ENCODE measurements at regions not wholly inside any gene's neighbourhood (a gene's known extent, or its start where the extent isn't known, plus 50 kb on each side); places are given as distances from the start of the nearest gene placed in this dataset.

DNA sequence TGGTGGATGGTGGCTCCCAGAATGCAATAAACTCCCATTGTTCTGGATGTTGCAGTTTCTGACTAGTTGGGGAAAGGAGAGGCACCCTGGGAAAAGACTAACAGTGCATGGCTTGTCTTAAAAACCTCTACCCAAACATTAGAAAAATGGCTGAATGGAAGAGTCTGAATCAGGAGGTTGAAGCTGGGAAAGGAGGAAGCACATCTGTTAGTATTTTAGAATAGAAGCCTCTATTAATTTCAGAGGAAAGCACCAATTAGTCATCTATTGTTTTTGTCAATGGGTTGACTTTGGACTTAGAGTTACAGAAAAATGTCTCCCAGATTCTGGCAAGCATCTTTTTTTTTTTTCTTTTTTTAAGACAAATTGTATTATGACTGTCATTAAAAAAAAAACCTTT lies 56.1 kb upstream of the ELMO1 start:
- no peak for DNase-seq (ENCODE audit: low spot score)

DNA sequence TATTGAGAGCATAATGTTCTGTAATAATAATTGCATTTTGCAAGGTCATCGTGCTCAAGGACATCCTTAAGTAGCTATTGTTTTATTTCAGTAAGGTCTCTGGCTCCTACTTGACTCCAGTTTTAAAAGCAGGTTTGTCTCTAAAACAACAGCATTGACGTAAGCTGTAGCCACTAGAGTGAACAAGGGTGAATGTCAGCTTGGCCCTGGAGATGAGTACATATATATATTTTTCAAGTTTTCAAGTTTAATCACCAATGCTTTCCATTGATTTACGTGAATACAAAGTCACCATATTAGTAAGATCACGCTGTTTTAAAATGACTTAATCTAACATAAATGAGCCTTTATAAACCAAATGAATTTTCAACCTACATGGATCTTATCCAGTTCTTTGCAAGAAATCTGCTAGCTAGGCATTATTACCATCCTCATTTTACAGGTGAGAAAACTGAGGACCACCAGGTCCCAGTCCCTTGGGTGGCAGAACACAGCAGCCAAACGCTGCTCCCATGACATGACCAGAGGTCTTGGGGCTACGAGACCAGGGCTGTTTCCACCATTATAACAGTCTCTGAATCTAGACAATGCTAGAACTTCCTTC lies 57.2 kb upstream of the ELMO1 start:
- no peak for DNase-seq (ENCODE audit: low spot score)

- DNase-seq (ENCODE audit: low spot score): no peak
Measured at GRCh38 chr7:37508118-37508517, 59.5 kb upstream of the ELMO1 start.

- peak; percentile 47 for DNase-seq (ENCODE audit: low spot score)
Measured at GRCh38 chr7:37510043-37510634, 61.5 kb upstream of the ELMO1 start.

DNA sequence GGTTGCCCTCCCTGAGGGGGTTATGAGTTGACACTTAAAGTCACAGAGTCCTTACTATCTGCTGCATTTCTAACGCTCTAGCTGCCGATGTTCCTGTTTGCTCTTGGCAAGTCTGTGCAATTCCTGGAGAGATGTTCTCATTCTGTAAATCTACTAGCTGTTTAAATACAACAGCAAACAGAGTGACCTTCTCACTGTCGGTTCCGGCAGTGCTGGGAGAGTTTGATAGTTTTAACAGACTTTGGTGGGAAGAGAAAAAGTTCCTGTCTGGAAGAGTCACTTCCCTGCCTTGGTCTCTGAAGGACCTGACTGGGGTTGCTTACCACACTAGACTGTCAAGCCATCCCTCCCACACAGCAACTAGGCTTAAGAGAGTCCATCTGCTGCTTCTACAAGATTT lies 63.3 kb upstream of the ELMO1 start:
- no peak for DNase-seq (ENCODE audit: low spot score)

GRCh38 chr7:37514497-37514896 lies 65.8 kb upstream of the ELMO1 start:
- no peak for DNase-seq (ENCODE audit: low spot score)

GRCh38 chr7:37516664-37517063 lies 68.0 kb upstream of the ELMO1 start:
- no peak for DNase-seq (ENCODE audit: low spot score)

DNA sequence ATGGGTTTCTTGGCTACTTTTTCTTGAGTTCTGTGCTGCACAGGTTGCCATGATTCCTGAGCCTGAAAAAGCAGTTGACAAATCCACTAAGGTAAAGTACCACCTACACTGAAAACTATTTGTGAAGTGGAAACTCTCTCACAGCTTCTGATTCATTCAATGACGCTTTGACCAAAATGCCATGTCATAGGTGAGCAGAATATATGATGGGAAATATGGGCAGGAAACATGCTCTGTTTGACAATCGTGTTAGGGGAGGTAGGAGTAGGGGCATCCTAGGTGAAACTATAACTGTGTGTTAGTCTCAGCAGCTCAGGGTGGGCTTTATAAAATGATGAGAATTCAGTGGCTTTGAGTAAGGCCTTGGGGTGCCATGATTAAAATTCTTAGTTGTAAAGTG lies 69.6 kb upstream of the ELMO1 start:
- DNase-seq (ENCODE audit: low spot score): no peak

- no peak for DNase-seq (ENCODE audit: low spot score)
Measured at GRCh38 chr7:37524056-37524455, 75.4 kb upstream of the ELMO1 start.

DNA sequence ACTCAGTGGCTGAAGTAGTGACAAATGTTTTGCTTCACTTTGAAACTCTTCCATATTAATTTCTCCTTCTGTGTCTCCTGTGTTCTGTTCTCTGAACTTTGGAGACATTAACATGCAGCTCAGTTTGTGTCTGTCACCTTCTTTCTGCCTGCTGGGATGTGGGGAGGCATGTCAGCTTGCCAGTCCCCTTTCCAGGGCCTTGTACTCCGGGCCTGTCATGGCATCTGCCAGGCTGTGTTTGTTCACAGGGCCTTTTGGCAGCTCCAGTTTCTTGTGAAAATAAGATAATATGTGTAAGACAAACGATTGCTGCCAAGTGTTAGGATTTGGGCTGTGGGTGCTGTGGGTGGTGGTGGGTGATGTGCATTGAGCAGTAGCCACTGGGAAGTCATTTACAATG lies 76.1 kb upstream of the ELMO1 start:
- no peak for DNase-seq (ENCODE audit: low spot score)

GRCh38 chr7:37526623-37527022 lies 78.0 kb upstream of the ELMO1 start:
- DNase-seq (ENCODE audit: low spot score): no peak

DNA sequence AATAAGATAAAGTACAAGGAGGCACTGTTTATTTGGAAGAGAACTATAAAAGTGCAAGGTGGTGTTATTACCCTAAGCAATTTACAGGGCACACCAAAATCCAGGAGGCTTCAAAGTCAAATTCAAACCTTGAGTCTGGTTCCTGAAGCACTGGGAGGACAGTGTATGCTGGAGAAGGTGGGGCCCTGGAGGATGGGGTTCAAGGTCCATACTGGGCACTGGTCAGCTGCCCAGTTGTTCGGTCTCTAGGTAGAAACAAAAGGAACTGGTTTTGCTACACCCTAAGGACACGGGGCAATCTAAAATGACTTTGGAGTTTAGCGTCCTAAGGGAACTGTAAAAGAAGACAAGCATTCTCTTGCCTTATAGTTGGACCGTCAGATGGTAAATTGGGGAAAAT lies 78.4 kb upstream of the ELMO1 start:
- peak; percentile 8 for DNase-seq (ENCODE audit: low spot score)

DNA sequence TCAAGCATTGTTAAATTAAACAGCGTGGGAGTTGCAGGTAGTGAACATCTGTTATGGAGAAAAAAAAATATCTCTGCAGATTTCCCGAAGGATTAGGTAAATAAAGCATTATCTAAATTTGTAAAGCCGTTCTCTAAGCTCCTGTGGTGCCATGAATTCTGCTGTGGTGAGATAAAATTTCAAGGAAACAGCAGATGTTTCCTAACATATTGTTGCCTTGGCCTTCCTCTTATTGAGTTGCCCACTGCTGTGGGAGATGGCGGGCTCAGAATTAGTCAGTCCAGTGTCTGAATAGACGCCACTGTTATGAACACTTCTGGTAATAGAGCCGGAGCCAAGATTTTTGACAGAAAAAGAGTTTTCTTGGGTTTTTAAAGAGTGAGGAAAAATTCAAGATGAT lies 82.6 kb upstream of the ELMO1 start:
- DNase-seq (ENCODE audit: low spot score): no peak

DNA sequence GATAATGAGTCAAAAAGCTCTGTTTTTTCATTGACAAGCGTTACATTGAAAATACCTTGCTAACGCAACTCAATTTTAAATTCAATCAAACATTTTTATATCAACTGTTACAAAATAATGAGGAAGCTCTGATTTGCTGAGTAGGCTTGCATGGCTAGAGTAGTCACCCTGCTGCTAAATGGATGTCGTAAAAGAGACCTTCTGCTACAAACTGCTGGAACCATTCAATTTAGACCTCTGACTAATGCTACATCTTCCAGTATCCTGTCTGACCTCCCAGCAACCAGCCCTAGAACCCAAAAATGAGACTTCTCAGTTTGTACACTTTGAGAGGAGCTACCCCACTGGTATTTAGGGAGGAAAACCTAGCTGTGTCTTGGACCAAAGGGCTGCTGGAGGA lies 84.0 kb upstream of the ELMO1 start:
- DNase-seq (ENCODE audit: low spot score): no peak

DNA sequence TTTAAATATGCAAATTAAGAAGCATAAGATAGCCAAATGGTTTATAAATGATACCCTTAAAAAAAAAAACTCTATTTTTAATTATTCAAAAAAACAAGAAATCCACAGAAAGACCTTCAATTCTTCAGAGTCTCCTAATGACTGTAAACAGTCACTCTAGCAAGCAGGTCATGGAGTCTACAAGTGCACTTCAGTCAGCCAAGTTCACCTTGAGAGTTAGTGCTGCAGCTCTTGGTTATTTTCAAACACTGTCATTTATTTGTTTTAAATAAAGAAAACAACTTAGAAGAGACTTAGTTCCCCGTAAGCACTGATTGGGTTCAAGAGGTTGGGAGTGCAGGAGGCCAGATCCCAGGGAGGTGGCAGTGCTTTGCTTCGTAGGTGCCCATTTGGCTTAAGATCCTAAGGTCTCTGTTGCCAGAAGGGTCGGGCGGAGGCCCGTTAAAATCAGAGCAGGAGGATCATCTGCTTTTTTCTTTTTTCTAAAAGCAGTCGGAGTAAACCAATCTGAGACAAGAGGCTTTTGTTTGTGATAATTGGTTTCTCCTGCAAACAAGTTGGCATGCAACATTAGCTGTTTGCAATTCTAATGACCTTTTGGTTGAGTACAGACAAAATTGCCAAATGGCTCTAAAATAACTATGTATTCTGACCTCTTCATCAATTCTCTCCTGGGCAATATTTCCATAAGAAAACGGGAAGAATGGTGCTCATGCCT lies 86.4 kb upstream of the ELMO1 start:
- DNase-seq (ENCODE audit: low spot score): no peak

- DNase-seq (ENCODE audit: low spot score): no peak
Measured at GRCh38 chr7:37535841-37536240, 87.2 kb upstream of the ELMO1 start.

DNA sequence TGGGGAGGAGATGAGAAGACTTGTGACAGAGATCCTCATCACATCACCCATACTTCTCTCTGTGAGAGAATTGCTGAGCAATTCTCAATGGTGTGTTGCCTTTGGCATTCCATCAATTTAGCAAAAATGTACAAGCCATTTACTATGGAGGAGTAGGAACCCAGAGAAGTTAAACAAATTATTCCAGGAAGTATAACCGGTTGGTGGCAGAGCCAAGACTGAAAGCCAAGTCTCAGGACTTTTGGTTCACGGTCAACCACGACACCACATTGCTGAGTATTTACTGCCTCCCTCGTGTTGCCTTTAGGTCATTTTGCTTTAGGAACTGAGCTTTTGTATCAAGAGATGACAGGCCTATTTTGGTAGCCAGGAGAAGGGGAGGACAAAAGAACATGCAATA lies 88.0 kb upstream of the ELMO1 start:
- DNase-seq (ENCODE audit: low spot score): no peak

GRCh38 chr7:37537439-37537838 lies 88.8 kb upstream of the ELMO1 start:
- DNase-seq (ENCODE audit: low spot score): no peak

DNA sequence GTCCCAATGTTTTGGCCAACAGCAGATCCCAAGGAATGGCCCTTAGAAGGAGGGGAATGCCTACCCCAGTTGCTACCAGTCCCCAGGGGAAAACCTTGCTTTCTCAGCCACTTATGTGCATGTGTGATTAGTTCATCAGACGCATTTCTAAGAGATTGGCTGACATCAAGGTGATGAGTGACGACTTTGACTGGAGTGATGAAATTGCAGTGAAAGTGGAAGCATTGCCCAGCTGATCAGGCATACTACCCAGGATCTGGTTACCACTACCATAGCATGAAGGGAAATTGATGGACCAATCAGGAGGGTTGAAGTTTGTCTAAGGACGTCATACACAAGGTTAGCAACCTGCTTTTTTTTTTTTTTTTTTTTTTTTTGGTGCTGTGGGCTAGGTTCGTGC lies 90.3 kb upstream of the ELMO1 start:
- no peak for DNase-seq (ENCODE audit: low spot score)

GRCh38 chr7:37540917-37541316 lies 92.3 kb upstream of the ELMO1 start:
- DNase-seq (ENCODE audit: low spot score): no peak

GRCh38 chr7:37541810-37542443 lies 93.3 kb upstream of the ELMO1 start:
- DNase-seq (ENCODE audit: low spot score): no peak

DNA sequence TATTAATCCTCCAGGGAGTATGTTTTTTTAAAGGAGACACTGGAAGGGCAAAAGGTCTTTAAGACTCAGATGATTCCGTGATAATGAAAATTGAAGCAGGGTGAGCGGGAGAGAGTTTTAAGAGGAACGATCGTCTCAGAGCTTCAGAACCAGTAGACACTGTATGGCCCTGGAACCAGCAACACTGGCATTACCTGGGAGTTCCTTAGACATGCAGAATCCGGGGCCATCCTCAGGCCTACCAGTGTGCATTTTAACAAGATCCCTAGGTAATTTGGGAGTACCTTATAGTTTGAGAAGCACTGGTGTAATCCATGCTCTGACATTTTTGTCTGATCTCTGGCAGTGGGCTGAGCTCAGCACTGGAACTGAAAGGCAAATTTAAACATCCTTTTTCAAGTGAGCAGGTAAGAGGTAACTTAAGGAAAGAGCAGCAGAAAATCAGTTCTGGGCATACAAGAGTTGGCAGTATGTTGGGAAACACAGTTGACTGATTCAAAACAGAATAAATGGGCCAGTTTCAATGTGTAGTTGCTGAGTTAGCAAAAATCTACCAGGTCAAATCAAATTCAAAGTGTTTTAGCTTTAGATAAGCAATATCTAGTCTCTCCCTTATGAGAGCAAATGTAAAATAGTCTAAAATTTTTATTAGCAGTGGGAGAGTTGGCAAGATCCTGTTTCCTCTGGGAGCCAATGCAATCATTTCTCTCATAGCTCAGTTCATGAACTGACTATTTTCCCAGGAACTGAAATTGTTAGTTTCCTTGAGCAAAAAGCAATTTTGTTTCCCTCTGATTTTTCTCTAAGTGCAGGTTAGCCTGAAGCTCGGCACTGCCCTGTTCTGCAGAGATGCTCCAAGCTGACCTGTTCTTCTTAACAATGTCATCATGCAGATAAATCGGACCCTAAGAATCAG lies 97.2 kb upstream of the ELMO1 start:
- no peak for DNase-seq (ENCODE audit: low spot score)
